Liver (tissue), 8 donors: ENCODE measurements at regions not wholly inside any gene's neighbourhood (a gene's known extent, or its start where the extent isn't known, plus 50 kb on each side); places are given as distances from the start of the nearest gene placed in this dataset.

Source experiments
- DNase-seq: peaks from one replicate; pipeline ENCODE4 v3.0.0-alpha.2; 2017; ENCODE audit warnings: low spot score
- H3K27ac ChIP-seq, 2 donors: one replicate each; pipeline ENCODE4 v1.7.0; 2013; ENCODE audit warnings: inconsistent platforms in 2 of 2, low read length in 2 of 2, control low read depth in 1 of 2, low read depth in 1 of 2, mild to moderate bottlenecking in 1 of 2
- H3K27me3 ChIP-seq, 4 donors: one replicate each; pipeline versions ENCODE4 v1.6.1 to v1.7.0; 2013; ENCODE audit warnings: low read length in 3 of 4, inconsistent platforms in 1 of 4, mild to moderate bottlenecking in 1 of 4, moderate library complexity in 1 of 4; ENCODE audit not compliant: control insufficient read depth in 4 of 4, insufficient read depth in 4 of 4
- H3K36me3 ChIP-seq, 4 donors: one replicate each; pipeline versions ENCODE4 v1.6.1 to v1.7.0; 2013; ENCODE audit warnings: low read length in 3 of 4, mild to moderate bottlenecking in 3 of 4, low read depth in 1 of 4, moderate library complexity in 1 of 4; ENCODE audit not compliant: control insufficient read depth in 4 of 4, insufficient read depth in 3 of 4
- H3K4me1 ChIP-seq, 4 donors: one replicate each; pipeline versions ENCODE4 v1.6.1 to v1.7.0; 2013; ENCODE audit warnings: low read length in 3 of 4, mild to moderate bottlenecking in 3 of 4, moderate library complexity in 1 of 4; ENCODE audit not compliant: control insufficient read depth in 4 of 4, insufficient read depth in 4 of 4
- H3K4me3 ChIP-seq, 3 donors: one replicate each; pipeline versions ENCODE4 v1.6.1 to v1.7.0; 2013; ENCODE audit warnings: low read length in 3 of 3, control low read depth in 1 of 3, low read depth in 1 of 3, mild to moderate bottlenecking in 1 of 3
- H3K9ac ChIP-seq, 2 donors: one replicate each; pipeline ENCODE4 v1.7.0; 2013; ENCODE audit warnings: low read length in 2 of 2, mild to moderate bottlenecking in 2 of 2, moderate library complexity in 2 of 2, control low read depth in 1 of 2, low read depth in 1 of 2
- H3K9me3 ChIP-seq, 4 donors: one replicate each; pipeline versions ENCODE4 v1.6.1 to v1.7.0; 2013; ENCODE audit warnings: low read length in 3 of 4; ENCODE audit not compliant: control insufficient read depth in 4 of 4
- CTCF ChIP-seq: fragments of 150-350 bp; IDR thresholded peaks from 2 replicates; pipeline ENCODE4 v1.5.1; 2017; ENCODE audit warnings: improper control_type of control experiment, low read depth, low read length; ENCODE audit not compliant: missing input control
- EGR1 ChIP-seq, 2 donors: IDR thresholded peaks; 2 replicates each; pipeline ENCODE4 v1.6.1; 2016 to 2018; ENCODE audit warnings: antibody characterized with exemption in 2 of 2, low read depth in 2 of 2
- FOXA1 ChIP-seq: IDR thresholded peaks from 2 replicates; pipeline ENCODE4 v1.6.1; 2016; ENCODE audit warnings: antibody characterized with exemption
- FOXA2 ChIP-seq: IDR thresholded peaks from 2 replicates; pipeline ENCODE4 v1.6.1; 2016; ENCODE audit warnings: antibody characterized with exemption
- GABPA ChIP-seq, 2 donors: IDR thresholded peaks in 1 of 2; conservative IDR thresholded peaks in 1 of 2; 2 replicates each; pipeline ENCODE4 v1.6.1; 2016; ENCODE audit warnings: antibody characterized with exemption in 2 of 2, mild to moderate bottlenecking in 1 of 2, moderate library complexity in 1 of 2
- HNF4A ChIP-seq, 2 donors: conservative IDR thresholded peaks; 2 replicates each; pipeline ENCODE4 v1.6.1; 2016; ENCODE audit warnings: antibody characterized with exemption in 2 of 2, mild to moderate bottlenecking in 2 of 2
- HNF4G ChIP-seq: IDR thresholded peaks from 2 replicates; pipeline ENCODE4 v1.6.1; 2016; ENCODE audit warnings: antibody characterized with exemption
- JUND ChIP-seq, 2 donors: IDR thresholded peaks; 2 replicates each; pipeline ENCODE4 v1.6.1; 2016; ENCODE audit warnings: antibody characterized with exemption in 2 of 2
- NR2F2 ChIP-seq: IDR thresholded peaks from 2 replicates; pipeline ENCODE4 v1.6.1; 2016; ENCODE audit warnings: antibody characterized with exemption
- RAD21 ChIP-seq, 2 donors: IDR thresholded peaks; 2 replicates each; pipeline ENCODE4 v1.6.1; 2016; ENCODE audit warnings: antibody characterized with exemption in 2 of 2, mild to moderate bottlenecking in 2 of 2
- RXRA ChIP-seq, 2 donors: IDR thresholded peaks; 2 replicates each; pipeline ENCODE4 v1.6.1; 2017 to 2018; ENCODE audit warnings: antibody characterized with exemption in 2 of 2, mild to moderate bottlenecking in 1 of 2
- SP1 ChIP-seq: IDR thresholded peaks from 2 replicates; pipeline ENCODE4 v1.6.1; 2018; ENCODE audit warnings: antibody characterized with exemption, mild to moderate bottlenecking
- TAF1 ChIP-seq: conservative IDR thresholded peaks from 2 replicates; pipeline ENCODE4 v1.6.1; 2016; ENCODE audit warnings: antibody characterized with exemption, mild to moderate bottlenecking
- YY1 ChIP-seq: IDR thresholded peaks from 2 replicates; pipeline ENCODE4 v1.6.1; 2016; ENCODE audit warnings: antibody characterized with exemption, mild to moderate bottlenecking
- WGBS: extraction: QIAGEN DNeasy Blood & Tissue Kit; methylation state at CpG from one replicate; pipeline ENCODE4 v1.1.7; 2013; 5-methylcytosine and 5-hydroxymethylcytosine counted together
- TF ChIP-seq, protein P1 (sequence below): IDR thresholded peaks from 2 replicates; pipeline ENCODE4 v1.6.1; 2016; ENCODE audit warnings: antibody characterized with exemption
- TF ChIP-seq, protein P2 (sequence below): IDR thresholded peaks from 2 replicates; pipeline ENCODE4 v1.6.1; 2016; ENCODE audit warnings: antibody characterized with exemption, mild to moderate bottlenecking
- TF ChIP-seq, protein P3 (sequence below): IDR thresholded peaks from 2 replicates; pipeline ENCODE4 v1.6.1; 2016; ENCODE audit warnings: antibody characterized with exemption
- TF ChIP-seq, protein P4 (sequence below): IDR thresholded peaks from 2 replicates; pipeline ENCODE4 v1.6.1; 2016; ENCODE audit warnings: antibody characterized with exemption
- donor health status: healthy.
- donor health status: healthy.
- donor health status: healthy.
- donor health status: healthy.
- donor health status: healthy.

DNA sequence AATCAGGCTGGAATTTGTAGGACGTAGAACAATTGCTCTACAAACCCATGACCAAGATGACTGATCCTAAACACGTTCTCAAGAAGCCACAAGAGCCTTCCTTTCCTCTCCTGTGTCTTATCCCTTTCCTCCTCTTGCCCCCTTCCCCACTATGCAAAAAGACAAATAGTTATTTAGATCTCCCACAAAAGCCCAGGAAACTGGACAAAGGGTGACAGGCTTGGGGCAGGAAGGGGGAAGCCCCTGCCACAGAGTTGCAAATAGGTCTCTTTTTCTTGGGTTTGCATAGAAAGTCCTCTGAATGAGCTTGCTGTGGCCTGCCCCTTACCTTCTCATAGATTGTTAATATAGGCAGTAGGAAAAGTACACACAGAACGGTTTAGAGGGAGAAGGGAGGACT is 377.1 kb upstream of the BTBD3 start:
- WGBS, result 77% methylated on average over 3 of the region's 3 CpGs
- Histone ChIP-seq H3K9me3 (no peaks in the 10 kb centered on the region), H3K4me1 (no peaks in the 10 kb centered on the region), H3K4me3 (no peak overlapping the region), H3K27ac (no peak overlapping the region), H3K36me3 (no peaks in the 10 kb centered on the region), H3K27me3 (no peaks in the 10 kb centered on the region), H3K9ac (no peak overlapping the region)
- no peak for TF ChIP-seq EGR1 (IDR thresholded peaks at IDR 0.05; ENCODE audit: low read depth in 2 of 2)
- TF ChIP-seq CTCF, result no peak
- TF ChIP-seq RXRA (IDR thresholded peaks at IDR 0.05), result no peak
- no peak for TF ChIP-seq RAD21 (IDR thresholded peaks at IDR 0.05)
- no peak for TF ChIP-seq FOXA2
- TF ChIP-seq HNF4G, result no peak
- TF ChIP-seq TAF1, result no peak
- no peak for TF ChIP-seq SP1
- TF ChIP-seq GABPA (IDR thresholded peaks at IDR 0.05 in 1 of 2, conservative IDR thresholded peaks at IDR 0.05 in 1 of 2), result no peak
- TF ChIP-seq HNF4A (conservative IDR thresholded peaks at IDR 0.05), result no peak
- TF ChIP-seq FOXA1, result no peak
- TF ChIP-seq, protein P1, sequence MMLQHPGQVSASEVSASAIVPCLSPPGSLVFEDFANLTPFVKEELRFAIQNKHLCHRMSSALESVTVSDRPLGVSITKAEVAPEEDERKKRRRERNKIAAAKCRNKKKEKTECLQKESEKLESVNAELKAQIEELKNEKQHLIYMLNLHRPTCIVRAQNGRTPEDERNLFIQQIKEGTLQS, result no peak
- no peak for TF ChIP-seq YY1
- TF ChIP-seq, protein P2, sequence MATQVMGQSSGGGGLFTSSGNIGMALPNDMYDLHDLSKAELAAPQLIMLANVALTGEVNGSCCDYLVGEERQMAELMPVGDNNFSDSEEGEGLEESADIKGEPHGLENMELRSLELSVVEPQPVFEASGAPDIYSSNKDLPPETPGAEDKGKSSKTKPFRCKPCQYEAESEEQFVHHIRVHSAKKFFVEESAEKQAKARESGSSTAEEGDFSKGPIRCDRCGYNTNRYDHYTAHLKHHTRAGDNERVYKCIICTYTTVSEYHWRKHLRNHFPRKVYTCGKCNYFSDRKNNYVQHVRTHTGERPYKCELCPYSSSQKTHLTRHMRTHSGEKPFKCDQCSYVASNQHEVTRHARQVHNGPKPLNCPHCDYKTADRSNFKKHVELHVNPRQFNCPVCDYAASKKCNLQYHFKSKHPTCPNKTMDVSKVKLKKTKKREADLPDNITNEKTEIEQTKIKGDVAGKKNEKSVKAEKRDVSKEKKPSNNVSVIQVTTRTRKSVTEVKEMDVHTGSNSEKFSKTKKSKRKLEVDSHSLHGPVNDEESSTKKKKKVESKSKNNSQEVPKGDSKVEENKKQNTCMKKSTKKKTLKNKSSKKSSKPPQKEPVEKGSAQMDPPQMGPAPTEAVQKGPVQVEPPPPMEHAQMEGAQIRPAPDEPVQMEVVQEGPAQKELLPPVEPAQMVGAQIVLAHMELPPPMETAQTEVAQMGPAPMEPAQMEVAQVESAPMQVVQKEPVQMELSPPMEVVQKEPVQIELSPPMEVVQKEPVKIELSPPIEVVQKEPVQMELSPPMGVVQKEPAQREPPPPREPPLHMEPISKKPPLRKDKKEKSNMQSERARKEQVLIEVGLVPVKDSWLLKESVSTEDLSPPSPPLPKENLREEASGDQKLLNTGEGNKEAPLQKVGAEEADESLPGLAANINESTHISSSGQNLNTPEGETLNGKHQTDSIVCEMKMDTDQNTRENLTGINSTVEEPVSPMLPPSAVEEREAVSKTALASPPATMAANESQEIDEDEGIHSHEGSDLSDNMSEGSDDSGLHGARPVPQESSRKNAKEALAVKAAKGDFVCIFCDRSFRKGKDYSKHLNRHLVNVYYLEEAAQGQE, result no peak
- TF ChIP-seq, protein P3, sequence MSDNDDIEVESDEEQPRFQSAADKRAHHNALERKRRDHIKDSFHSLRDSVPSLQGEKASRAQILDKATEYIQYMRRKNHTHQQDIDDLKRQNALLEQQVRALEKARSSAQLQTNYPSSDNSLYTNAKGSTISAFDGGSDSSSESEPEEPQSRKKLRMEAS, result no peak
- no peak for TF ChIP-seq JUND (IDR thresholded peaks at IDR 0.05)
- TF ChIP-seq, protein P4, sequence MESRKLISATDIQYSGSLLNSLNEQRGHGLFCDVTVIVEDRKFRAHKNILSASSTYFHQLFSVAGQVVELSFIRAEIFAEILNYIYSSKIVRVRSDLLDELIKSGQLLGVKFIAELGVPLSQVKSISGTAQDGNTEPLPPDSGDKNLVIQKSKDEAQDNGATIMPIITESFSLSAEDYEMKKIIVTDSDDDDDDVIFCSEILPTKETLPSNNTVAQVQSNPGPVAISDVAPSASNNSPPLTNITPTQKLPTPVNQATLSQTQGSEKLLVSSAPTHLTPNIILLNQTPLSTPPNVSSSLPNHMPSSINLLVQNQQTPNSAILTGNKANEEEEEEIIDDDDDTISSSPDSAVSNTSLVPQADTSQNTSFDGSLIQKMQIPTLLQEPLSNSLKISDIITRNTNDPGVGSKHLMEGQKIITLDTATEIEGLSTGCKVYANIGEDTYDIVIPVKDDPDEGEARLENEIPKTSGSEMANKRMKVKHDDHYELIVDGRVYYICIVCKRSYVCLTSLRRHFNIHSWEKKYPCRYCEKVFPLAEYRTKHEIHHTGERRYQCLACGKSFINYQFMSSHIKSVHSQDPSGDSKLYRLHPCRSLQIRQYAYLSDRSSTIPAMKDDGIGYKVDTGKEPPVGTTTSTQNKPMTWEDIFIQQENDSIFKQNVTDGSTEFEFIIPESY, result no peak
- no peak for TF ChIP-seq NR2F2
- no peak for DNase-seq

DNA sequence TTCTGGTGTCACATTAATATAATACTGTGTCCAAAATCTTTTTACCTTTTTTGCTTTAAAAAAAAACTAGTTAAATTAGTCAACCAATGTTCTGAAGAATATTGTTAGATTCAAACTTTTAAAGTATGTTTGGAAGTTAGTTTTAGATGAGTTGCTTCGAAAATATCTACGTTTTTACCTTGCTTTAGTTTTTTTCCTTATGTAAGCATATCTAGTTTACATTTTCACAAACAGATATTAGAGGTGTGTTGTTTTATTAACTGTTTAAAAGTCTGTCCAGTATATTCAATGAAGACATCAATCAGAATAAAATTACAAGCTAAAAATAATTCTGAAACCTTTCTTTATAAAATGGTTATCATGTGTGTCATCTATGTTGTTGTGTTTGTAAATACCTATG is 375.0 kb upstream of the BTBD3 start:
- Histone ChIP-seq H3K27ac (no peak overlapping the region), H3K9ac (no peak overlapping the region), H3K4me1 (no peaks in the 10 kb centered on the region), H3K36me3 (no peaks in the 10 kb centered on the region), H3K27me3 (no peaks in the 10 kb centered on the region), H3K9me3 (no peaks in the 10 kb centered on the region), H3K4me3 (no peak overlapping the region)
- WGBS, result 67% methylated on average over 2 of the region's 2 CpGs
- no peak for DNase-seq
- TF ChIP-seq RXRA (IDR thresholded peaks at IDR 0.05) (no peak), GABPA (IDR thresholded peaks at IDR 0.05 in 1 of 2, conservative IDR thresholded peaks at IDR 0.05 in 1 of 2) (no peak), CTCF (no peak)
- TF ChIP-seq, protein P4, result no peak
